OCI-LY3 (cell line): ENCODE measurements at regions not wholly inside any gene's neighbourhood (a gene's known extent, or its start where the extent isn't known, plus 50 kb on each side); places are given as distances from the start of the nearest gene placed in this dataset.

Source experiments
- H2AFZ ChIP-seq: fragments of 200-600, 300-600 bp; shearing (Covaris generic); 2 replicates; pipeline ENCODE4 v1.6.0; 2014; ENCODE audit warnings: antibody characterized with exemption, low read depth, low read length
- H3K27ac ChIP-seq: fragments of 200-600, 300-600 bp; sonication (generic); 2 replicates; pipeline ENCODE4 v1.5.1; 2014; ENCODE audit warnings: mild to moderate bottlenecking, low read length, moderate library complexity, mixed read lengths
- H3K27me3 ChIP-seq: fragments of 200-600, 300-600 bp; sonication (generic); 2 replicates; pipeline ENCODE4 v1.6.1; 2014; ENCODE audit warnings: low read depth, low read length, mixed read lengths
- H3K36me3 ChIP-seq: fragments of 200-600, 300-600 bp; sonication (generic); replicated peaks from 2 replicates; pipeline ENCODE3; 2014; ENCODE audit warnings: low read depth, low read length, mixed read lengths
- H3K4me1 ChIP-seq: fragments of 300-600, 200-600 bp; sonication (generic); 2 replicates; pipeline ENCODE4 v1.6.1; 2014; ENCODE audit warnings: low read length, mixed read lengths
- H3K4me2 ChIP-seq: fragments of 200-600, 300-600 bp; sonication (generic); 2 replicates; pipeline ENCODE4 v1.6.1; 2014; ENCODE audit warnings: low read length, mixed read lengths
- H3K4me3 ChIP-seq: fragments of 300-600, 200-600 bp; sonication (generic); 2 replicates; pipeline ENCODE4 v1.5.1; 2014; ENCODE audit warnings: antibody characterized with exemption, mild to moderate bottlenecking, low read length, moderate library complexity
- H3K79me2 ChIP-seq: fragments of 300-600, 200-600 bp; shearing (Covaris generic); 2 replicates; pipeline ENCODE4 v1.6.1; 2014; ENCODE audit warnings: mild to moderate bottlenecking, low read length, mixed read lengths
- H3K9ac ChIP-seq: fragments of 300-600, 200-600 bp; shearing (Covaris generic); 2 replicates; pipeline ENCODE4 v1.6.0; 2014; ENCODE audit warnings: mild to moderate bottlenecking, low read length, moderate library complexity
- H3K9me3 ChIP-seq: fragments of 200-600, 300-600 bp; shearing (Covaris generic); 2 replicates; pipeline ENCODE4 v1.6.1; 2014; ENCODE audit warnings: low read length, mixed read lengths; ENCODE audit not compliant: insufficient read depth
- H4K20me1 ChIP-seq: fragments of 200-600, 300-600 bp; sonication (generic); 2 replicates; pipeline ENCODE4 v1.6.1; 2016; ENCODE audit warnings: low read length, mixed read lengths; ENCODE audit not compliant: insufficient read depth
- CTCF ChIP-seq: fragments of 200-600, 300-600 bp; sonication (generic); IDR thresholded peaks from 2 replicates; pipeline ENCODE4 v1.5.1; 2014; ENCODE audit warnings: antibody characterized with exemption, low read length, low read depth
- EZH2phosphoT487 ChIP-seq: fragments of 200-600 bp; shearing (Covaris generic); IDR thresholded peaks from 2 replicates; pipeline ENCODE4 v1.6.1; 2018; ENCODE audit warnings: antibody characterized with exemption, mixed run types, low read depth

GRCh38 chr18:39701839-39702238 lies 2136.2 kb upstream of the CELF4 start:
- H3K4me1 ChIP-seq: no peaks in the 10 kb centered on the region
- no peak overlapping the region for H3K4me2 ChIP-seq
- H3K9me3 ChIP-seq: no peaks in the 10 kb centered on the region
- no peak overlapping the region for H2AFZ ChIP-seq
- H4K20me1 ChIP-seq: no peaks in the 10 kb centered on the region
- TF ChIP-seq CTCF (no peak), EZH2phosphoT487 (no peak)
- no peaks in the 10 kb centered on the region for H3K79me2 ChIP-seq
- H3K27ac ChIP-seq: no peak overlapping the region
- no peak overlapping the region for H3K4me3 ChIP-seq
- H3K27me3 ChIP-seq: no peaks in the 10 kb centered on the region
- no peaks in the 10 kb centered on the region for H3K36me3 ChIP-seq
- no peak overlapping the region for H3K9ac ChIP-seq

GRCh38 chr18:39701055-39701783 lies 2135.6 kb upstream of the CELF4 start:
- Histone ChIP-seq H3K79me2 (no peaks in the 10 kb centered on the region), H2AFZ (no peak overlapping the region), H3K36me3 (no peaks in the 10 kb centered on the region), H3K9me3 (no peaks in the 10 kb centered on the region), H3K9ac (no peak overlapping the region), H3K4me1 (no peaks in the 10 kb centered on the region), H3K27ac (no peak overlapping the region), H3K27me3 (no peaks in the 10 kb centered on the region), H4K20me1 (no peaks in the 10 kb centered on the region), H3K4me2 (no peak overlapping the region), H3K4me3 (no peak overlapping the region)
- no peak for TF ChIP-seq EZH2phosphoT487

- TF ChIP-seq EZH2phosphoT487: no peak
- TF ChIP-seq CTCF: no peak
- Histone ChIP-seq H3K36me3 (no peaks in the 10 kb centered on the region), H3K4me3 (no peak overlapping the region), H3K27me3 (no peaks in the 10 kb centered on the region), H4K20me1 (no peaks in the 10 kb centered on the region), H2AFZ (no peak overlapping the region), H3K4me1 (no peaks in the 10 kb centered on the region), H3K27ac (no peak overlapping the region), H3K4me2 (no peak overlapping the region), H3K9ac (no peak overlapping the region), H3K79me2 (no peaks in the 10 kb centered on the region), H3K9me3 (no peaks in the 10 kb centered on the region)
Observed at GRCh38 chr18:39699340-39699964, 2133.9 kb upstream of the CELF4 start.

- no peaks in the 10 kb centered on the region for H4K20me1 ChIP-seq
- H3K27me3 ChIP-seq: no peaks in the 10 kb centered on the region
- H3K79me2 ChIP-seq: no peaks in the 10 kb centered on the region
- no peak overlapping the region for H3K4me3 ChIP-seq
- H3K9ac ChIP-seq: no peak overlapping the region
- H3K4me2 ChIP-seq: no peak overlapping the region
- no peaks in the 10 kb centered on the region for H3K36me3 ChIP-seq
- no peak overlapping the region for H3K27ac ChIP-seq
- TF ChIP-seq CTCF: no peak
- TF ChIP-seq EZH2phosphoT487: no peak
- H3K9me3 ChIP-seq: no peaks in the 10 kb centered on the region
- H2AFZ ChIP-seq: no peak overlapping the region
- no peaks in the 10 kb centered on the region for H3K4me1 ChIP-seq
Observed at GRCh38 chr18:39698436-39698835, 2132.8 kb upstream of the CELF4 start.
